HG02763 (cell line): ENCODE measurements at regions not wholly inside any gene's neighbourhood (a gene's known extent, or its start where the extent isn't known, plus 50 kb on each side); places are given as distances from the start of the nearest gene placed in this dataset.

Source experiments
- ATAC-seq: cut with Tn5 transposase; IDR thresholded peaks from one replicate; pipeline ENCODE4 v1.9.1; 2021; ENCODE audit warnings: mild to moderate bottlenecking, moderate library complexity; ENCODE audit not compliant: unreplicated experiment

- ATAC-seq, result no peak
Measured at GRCh38 chr14:100955201-100955600, 51.7 kb upstream of the RTL1 start.

- no peak for ATAC-seq
Measured at GRCh38 chr14:100962494-100962893, 59.0 kb upstream of the RTL1 start.

GRCh38 chr14:100965296-100965695 lies 61.8 kb upstream of the RTL1 start:
- ATAC-seq, result no peak

- no peak for ATAC-seq
Measured at GRCh38 chr14:100967178-100967577, 63.7 kb upstream of the RTL1 start.

GRCh38 chr14:100967930-100968329 lies 64.4 kb upstream of the RTL1 start:
- no peak for ATAC-seq

- ATAC-seq, result no peak
Measured at GRCh38 chr14:100972118-100972897, 68.8 kb upstream of the RTL1 start.

GRCh38 chr14:100975671-100976070 lies 72.1 kb upstream of the RTL1 start:
- ATAC-seq, result no peak

GRCh38 chr14:100979079-100979478 lies 75.6 kb upstream of the RTL1 start:
- no peak for ATAC-seq

GRCh38 chr14:100979780-100980179 lies 76.3 kb upstream of the RTL1 start:
- no peak for ATAC-seq

GRCh38 chr14:100980823-100981222 lies 77.3 kb upstream of the RTL1 start:
- ATAC-seq, result no peak

GRCh38 chr14:100981809-100982208 lies 78.3 kb upstream of the RTL1 start:
- no peak for ATAC-seq

GRCh38 chr14:100982353-100982752 lies 78.8 kb upstream of the RTL1 start:
- ATAC-seq, result no peak

- ATAC-seq, result no peak
Measured at GRCh38 chr14:100982762-100983161, 79.2 kb upstream of the RTL1 start.

- ATAC-seq, result no peak
Measured at GRCh38 chr14:100983710-100984109, 80.2 kb upstream of the RTL1 start.

- no peak for ATAC-seq
Measured at GRCh38 chr14:100988011-100988410, 84.5 kb upstream of the RTL1 start.

- no peak for ATAC-seq
Measured at GRCh38 chr14:100988411-100988900, 84.9 kb upstream of the RTL1 start.

GRCh38 chr14:100988956-100989355 lies 85.4 kb upstream of the RTL1 start:
- ATAC-seq, result no peak

GRCh38 chr14:100989924-100990323 lies 86.4 kb upstream of the RTL1 start:
- no peak for ATAC-seq

GRCh38 chr14:100994082-100994481 lies 90.6 kb upstream of the RTL1 start:
- ATAC-seq, result no peak

GRCh38 chr14:100994756-100995330 lies 91.3 kb upstream of the RTL1 start:
- no peak for ATAC-seq

GRCh38 chr14:101000711-101001250 lies 97.3 kb upstream of the RTL1 start:
- ATAC-seq, result no peak
